HepG2 (cell line): ENCODE measurements at regions not wholly inside any gene's neighbourhood (a gene's known extent, or its start where the extent isn't known, plus 50 kb on each side); places are given as distances from the start of the nearest gene placed in this dataset.

Experiments
- CEBPZ ChIP-seq: IDR thresholded peaks from 2 replicates; pipeline ENCODE4 v1.6.1; 2012; ENCODE audit warnings: low read length, improper control_type of control experiment
- GPBP1L1 ChIP-seq: sonication (generic); formaldehyde crosslinking; IDR thresholded peaks from 2 replicates; pipeline ENCODE4 v1.5.0; 2020; ENCODE audit warnings: mild to moderate bottlenecking, missing genetic modification reagents
- GPN1 ChIP-seq: sonication (generic); formaldehyde crosslinking; IDR thresholded peaks from 2 replicates; pipeline ENCODE4 v1.5.1; 2020; ENCODE audit warnings: missing genetic modification reagents, borderline replicate concordance
- GZF1 ChIP-seq: sonication (generic); formaldehyde crosslinking; IDR thresholded peaks from 2 replicates; pipeline ENCODE4 v1.5.1; 2020; ENCODE audit warnings: mild to moderate bottlenecking, missing genetic modification reagents
- HNF4A ChIP-seq: sonication (generic); formaldehyde crosslinking; IDR thresholded peaks from 2 replicates; pipeline ENCODE4 v1.4.0; 2020; ENCODE audit warnings: missing genetic modification reagents
- IKZF4 ChIP-seq: sonication (generic); formaldehyde crosslinking; IDR thresholded peaks from 2 replicates; pipeline ENCODE4 v1.5.1; 2020; ENCODE audit warnings: borderline replicate concordance, mild to moderate bottlenecking, low read depth, missing genetic modification reagents; ENCODE audit errors: not compliant biosample characterization
- JDP2 ChIP-seq: sonication (generic); formaldehyde crosslinking; IDR thresholded peaks from 2 replicates; pipeline ENCODE4 v1.8.1; 2022; ENCODE audit warnings: missing genetic modification reagents, borderline replicate concordance
- NR2F6 ChIP-seq, 2 experiments: IDR thresholded peaks; 2 replicates each; pipeline ENCODE4 v1.6.1; 2016; ENCODE audit warnings: antibody characterized with exemption in 1 of 2, mild to moderate bottlenecking in 1 of 2
- PAF1 ChIP-seq: IDR thresholded peaks from 2 replicates; pipeline ENCODE4 v1.6.1; 2016; ENCODE audit warnings: missing genetic modification reagents, missing compliant biosample characterization
- PHB2 ChIP-seq: fragments of 450-650 bp; IDR thresholded peaks from 2 replicates; pipeline ENCODE4 v1.6.1; 2018; ENCODE audit not compliant: partially characterized antibody
- RORA ChIP-seq: sonication (generic); formaldehyde crosslinking; IDR thresholded peaks from 2 replicates; pipeline ENCODE4 v1.5.0; 2020; ENCODE audit warnings: mild to moderate bottlenecking, missing genetic modification reagents, moderate library complexity
- SNAPC4 ChIP-seq: sonication (generic); formaldehyde crosslinking; IDR thresholded peaks from 2 replicates; pipeline ENCODE4 v1.4.0; 2020; ENCODE audit warnings: mild to moderate bottlenecking, missing genetic modification reagents
- SPEN ChIP-seq: sonication (generic); formaldehyde crosslinking; IDR thresholded peaks from 2 replicates; pipeline ENCODE4 v1.5.1; 2020; ENCODE audit warnings: low read depth, mild to moderate bottlenecking, missing genetic modification reagents
- TCF12 ChIP-seq, 2 experiments: fragments of 450-650 bp in 1 of 2; sonication (generic) in 1 of 2; formaldehyde crosslinking in 1 of 2; IDR thresholded peaks; 2 replicates each; pipeline versions ENCODE4 v1.6.1 to v1.8.0; 2017 to 2022; ENCODE audit warnings: antibody characterized with exemption in 1 of 2, mild to moderate bottlenecking in 1 of 2, missing genetic modification reagents in 1 of 2, moderate library complexity in 1 of 2
- ZFP36L2 ChIP-seq: sonication (generic); formaldehyde crosslinking; IDR thresholded peaks from 2 replicates; pipeline ENCODE4 v1.4.0; 2020; ENCODE audit warnings: missing genetic modification reagents
- ZNF317 ChIP-seq: sonication (generic); formaldehyde crosslinking; IDR thresholded peaks from 2 replicates; pipeline ENCODE4 v1.5.0; 2020; ENCODE audit warnings: mild to moderate bottlenecking, missing genetic modification reagents
- ZNF446 ChIP-seq: sonication (generic); formaldehyde crosslinking; IDR thresholded peaks from 2 replicates; pipeline ENCODE4 v1.5.0; 2020; ENCODE audit warnings: mild to moderate bottlenecking, missing genetic modification reagents
- ZNF549 ChIP-seq: sonication (generic); formaldehyde crosslinking; IDR thresholded peaks from 2 replicates; pipeline ENCODE4 v1.5.0; 2020; ENCODE audit warnings: missing genetic modification reagents
- ZNF567 ChIP-seq: sonication (generic); formaldehyde crosslinking; IDR thresholded peaks from 2 replicates; pipeline ENCODE4 v1.8.1; 2023; ENCODE audit warnings: mild to moderate bottlenecking, missing genetic modification reagents, borderline replicate concordance
- ZNF572 ChIP-seq: sonication (generic); formaldehyde crosslinking; IDR thresholded peaks from 2 replicates; pipeline ENCODE4 v1.5.1; 2020; ENCODE audit warnings: mild to moderate bottlenecking, missing genetic modification reagents
- ZNF75D ChIP-seq: sonication (generic); formaldehyde crosslinking; IDR thresholded peaks from 2 replicates; pipeline ENCODE4 v1.8.1; 2023; ENCODE audit warnings: missing genetic modification reagents, mild to moderate bottlenecking, borderline replicate concordance

- TF ChIP-seq HNF4A (CRISPR knock-in tag) (no peak; the same call in 1 of the 2 replicates), GPBP1L1 (CRISPR knock-in tag) (no peak), ZNF549 (CRISPR knock-in tag) (no peak), PAF1 (no peak), TCF12 (IDR thresholded peaks at IDR 0.05) (no peak), TCF12 (CRISPR knock-in tag; IDR thresholded peaks at IDR 0.05) (no peak), GPN1 (CRISPR knock-in tag) (no peak), SPEN (CRISPR knock-in tag) (no peak), ZNF317 (CRISPR knock-in tag) (no peak), ZFP36L2 (CRISPR knock-in tag) (no peak), JDP2 (CRISPR knock-in tag) (no peak), ZNF572 (CRISPR knock-in tag) (no peak), RORA (CRISPR knock-in tag) (peak; percentile 80; the same call in 1 of the 2 replicates), PHB2 (no peak), CEBPZ (no peak), ZNF567 (no peak), GZF1 (no peak), SNAPC4 (no peak), ZNF446 (CRISPR knock-in tag) (no peak), ZNF75D (CRISPR knock-in tag) (no peak), NR2F6 (IDR thresholded peaks at IDR 0.05) (peak; percentile 63; the same call in 1 of the 2 replicates), NR2F6 (CRISPR knock-in tag; IDR thresholded peaks at IDR 0.05) (peak; percentile 65; the same call in 1 of the 2 replicates), IKZF4 (CRISPR knock-in tag) (no peak)
Observed at GRCh38 chr6:133034509-133035206, 206.5 kb upstream of the EYA4 start (continued).
